HepG2 (cell line): ENCODE measurements at regions not wholly inside any gene's neighbourhood (a gene's known extent, or its start where the extent isn't known, plus 50 kb on each side); places are given as distances from the start of the nearest gene placed in this dataset.

Source experiments
- HMG20A ChIP-seq: IDR thresholded peaks from 2 replicates; pipeline ENCODE4 v1.6.1; 2016; ENCODE audit warnings: borderline replicate concordance
- HNF4A ChIP-seq: sonication (generic); formaldehyde crosslinking; IDR thresholded peaks from 2 replicates; pipeline ENCODE4 v1.4.0; 2020; ENCODE audit warnings: missing genetic modification reagents
- KDM4B ChIP-seq: sonication (generic); formaldehyde crosslinking; IDR thresholded peaks from 2 replicates; pipeline ENCODE4 v1.4.0; 2020; ENCODE audit warnings: missing genetic modification reagents
- KLF9 ChIP-seq: IDR thresholded peaks from 2 replicates; pipeline ENCODE4 v1.6.1; 2016; ENCODE audit warnings: low read depth
- MXI1 ChIP-seq: IDR thresholded peaks from 3 replicates; pipeline ENCODE4 v1.6.1; 2012; ENCODE audit warnings: low read depth, low read length, inconsistent platforms, borderline replicate concordance
- NFIC ChIP-seq: IDR thresholded peaks from 2 replicates; pipeline ENCODE4 v1.6.1; 2012; ENCODE audit warnings: mild to moderate bottlenecking, low read length, inconsistent platforms
- NRL ChIP-seq: sonication (generic); formaldehyde crosslinking; IDR thresholded peaks from 2 replicates; pipeline ENCODE4 v1.5.0; 2020; ENCODE audit warnings: missing genetic modification reagents, mild to moderate bottlenecking, moderate library complexity, borderline replicate concordance
- SOX13 ChIP-seq, 3 experiments: fragments of 450-650 bp in 1 of 3; sonication (generic) in 1 of 3; formaldehyde crosslinking in 1 of 3; IDR thresholded peaks in 2 of 3; conservative IDR thresholded peaks in 1 of 3; 2 replicates each; pipeline versions ENCODE4 v1.5.0 to v1.6.1; 2016 to 2020; ENCODE audit warnings: antibody characterized with exemption in 1 of 3, mild to moderate bottlenecking in 1 of 3, missing compliant biosample characterization in 1 of 3, missing genetic modification reagents in 1 of 3, moderate library complexity in 1 of 3
- ZNF232 ChIP-seq: sonication (generic); formaldehyde crosslinking; IDR thresholded peaks from 2 replicates; pipeline ENCODE4 v1.4.0; 2020; ENCODE audit warnings: missing genetic modification reagents, borderline replicate concordance
- ZNF333 ChIP-seq: sonication (generic); formaldehyde crosslinking; IDR thresholded peaks from 2 replicates; pipeline ENCODE4 v1.4.0; 2020; ENCODE audit warnings: mild to moderate bottlenecking, missing genetic modification reagents, borderline replicate concordance
- ZNF563 ChIP-seq: sonication (generic); formaldehyde crosslinking; IDR thresholded peaks from 2 replicates; pipeline ENCODE4 v1.8.0; 2022; ENCODE audit warnings: mild to moderate bottlenecking, moderate library complexity, missing genetic modification reagents
- TF ChIP-seq, protein P1 (sequence below): sonication (generic); formaldehyde crosslinking; IDR thresholded peaks from 2 replicates; pipeline ENCODE4 v1.4.0; 2020; ENCODE audit warnings: missing genetic modification reagents
- TF ChIP-seq, protein P2 (sequence below), 2 experiments: IDR thresholded peaks; 2 replicates each; pipeline ENCODE4 v1.6.1; 2011 to 2012; ENCODE audit warnings: low read length in 2 of 2, borderline replicate concordance in 1 of 2, low read depth in 1 of 2, mild to moderate bottlenecking in 1 of 2, moderate library complexity in 1 of 2
- TF ChIP-seq, protein P3 (sequence below): sonication (generic); formaldehyde crosslinking; IDR thresholded peaks from 2 replicates; pipeline ENCODE4 v1.5.0; 2020; ENCODE audit warnings: missing genetic modification reagents
- TF ChIP-seq, protein P4 (sequence below): IDR thresholded peaks from 2 replicates; pipeline ENCODE4 v1.4.0; 2020; ENCODE audit warnings: mild to moderate bottlenecking, missing genetic modification reagents
- TF ChIP-seq, protein P5 (sequence below): sonication (generic); formaldehyde crosslinking; IDR thresholded peaks from 2 replicates; pipeline ENCODE4 v1.4.0; 2020; ENCODE audit warnings: mild to moderate bottlenecking, missing genetic modification reagents

DNA sequence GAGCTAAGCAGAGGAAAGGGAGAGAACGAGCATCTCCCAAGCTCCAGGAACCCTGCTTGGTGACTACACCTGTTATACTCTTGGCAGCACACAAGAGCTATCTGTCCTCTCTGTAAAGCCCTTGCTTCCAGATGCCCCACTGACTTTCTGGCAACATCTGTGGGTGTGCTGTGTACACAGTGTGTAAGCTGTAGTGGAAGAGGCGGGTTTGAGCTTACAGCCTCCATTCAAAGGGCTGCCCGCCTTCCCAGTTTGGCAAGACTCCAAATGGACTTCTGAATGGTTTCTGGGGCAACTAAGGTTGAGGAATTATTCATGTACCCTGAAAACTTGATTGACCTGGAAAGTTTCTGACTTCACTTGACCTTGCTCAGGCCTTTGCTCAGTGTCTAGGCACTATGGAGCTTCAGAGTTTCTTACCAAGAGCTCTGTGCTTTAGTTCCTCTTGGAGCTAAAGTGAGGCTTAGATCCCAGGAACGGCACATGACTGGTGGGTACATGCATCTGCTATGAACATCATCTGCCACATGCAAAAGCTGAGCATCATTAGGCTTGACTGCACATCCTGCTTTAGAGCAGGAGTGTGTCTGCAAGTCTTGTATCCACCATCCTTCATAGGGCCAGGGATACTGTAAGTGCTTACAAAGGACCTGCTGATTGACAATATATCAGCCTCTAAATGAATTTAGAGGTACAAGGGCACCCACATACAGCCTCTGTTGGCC lies 290.9 kb upstream of the SIX2 start (continued):
- TF ChIP-seq KDM4B (CRISPR knock-in tag) (0 out of 2 replicates have a peak, but pooled peaks have one; percentile 24), ZNF232 (CRISPR knock-in tag) (no peak), NFIC (peak; percentile 56; the same call in 1 of the 2 replicates), KLF9 (CRISPR knock-in tag) (no peak), NRL (CRISPR knock-in tag) (no peak), MXI1 (no peak), HNF4A (CRISPR knock-in tag) (peak; percentile 40; the same call in 1 of the 2 replicates), ZNF333 (CRISPR knock-in tag) (no peak), HMG20A (CRISPR knock-in tag) (peak; percentile 52; the same call in 1 of the 2 replicates), SOX13 (IDR thresholded peaks at IDR 0.05) (no peak), SOX13 (CRISPR knock-in tag; conservative IDR thresholded peaks at IDR 0.05 in 1 of 2, IDR thresholded peaks at IDR 0.05 in 1 of 2) (peak in 1 of 2 experiments; percentile 38; a peak in 1 of 4 replicates), ZNF563 (no peak)
- TF ChIP-seq, protein P1, sequence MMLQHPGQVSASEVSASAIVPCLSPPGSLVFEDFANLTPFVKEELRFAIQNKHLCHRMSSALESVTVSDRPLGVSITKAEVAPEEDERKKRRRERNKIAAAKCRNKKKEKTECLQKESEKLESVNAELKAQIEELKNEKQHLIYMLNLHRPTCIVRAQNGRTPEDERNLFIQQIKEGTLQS (CRISPR knock-in tag), result no peak
- TF ChIP-seq, protein P2, sequence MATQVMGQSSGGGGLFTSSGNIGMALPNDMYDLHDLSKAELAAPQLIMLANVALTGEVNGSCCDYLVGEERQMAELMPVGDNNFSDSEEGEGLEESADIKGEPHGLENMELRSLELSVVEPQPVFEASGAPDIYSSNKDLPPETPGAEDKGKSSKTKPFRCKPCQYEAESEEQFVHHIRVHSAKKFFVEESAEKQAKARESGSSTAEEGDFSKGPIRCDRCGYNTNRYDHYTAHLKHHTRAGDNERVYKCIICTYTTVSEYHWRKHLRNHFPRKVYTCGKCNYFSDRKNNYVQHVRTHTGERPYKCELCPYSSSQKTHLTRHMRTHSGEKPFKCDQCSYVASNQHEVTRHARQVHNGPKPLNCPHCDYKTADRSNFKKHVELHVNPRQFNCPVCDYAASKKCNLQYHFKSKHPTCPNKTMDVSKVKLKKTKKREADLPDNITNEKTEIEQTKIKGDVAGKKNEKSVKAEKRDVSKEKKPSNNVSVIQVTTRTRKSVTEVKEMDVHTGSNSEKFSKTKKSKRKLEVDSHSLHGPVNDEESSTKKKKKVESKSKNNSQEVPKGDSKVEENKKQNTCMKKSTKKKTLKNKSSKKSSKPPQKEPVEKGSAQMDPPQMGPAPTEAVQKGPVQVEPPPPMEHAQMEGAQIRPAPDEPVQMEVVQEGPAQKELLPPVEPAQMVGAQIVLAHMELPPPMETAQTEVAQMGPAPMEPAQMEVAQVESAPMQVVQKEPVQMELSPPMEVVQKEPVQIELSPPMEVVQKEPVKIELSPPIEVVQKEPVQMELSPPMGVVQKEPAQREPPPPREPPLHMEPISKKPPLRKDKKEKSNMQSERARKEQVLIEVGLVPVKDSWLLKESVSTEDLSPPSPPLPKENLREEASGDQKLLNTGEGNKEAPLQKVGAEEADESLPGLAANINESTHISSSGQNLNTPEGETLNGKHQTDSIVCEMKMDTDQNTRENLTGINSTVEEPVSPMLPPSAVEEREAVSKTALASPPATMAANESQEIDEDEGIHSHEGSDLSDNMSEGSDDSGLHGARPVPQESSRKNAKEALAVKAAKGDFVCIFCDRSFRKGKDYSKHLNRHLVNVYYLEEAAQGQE (IDR thresholded peaks at IDR 0.05; ENCODE audit: borderline replicate concordance in 1 of 2, low read depth in 1 of 2, low read length in 2 of 2), result no peak
- TF ChIP-seq, protein P3, sequence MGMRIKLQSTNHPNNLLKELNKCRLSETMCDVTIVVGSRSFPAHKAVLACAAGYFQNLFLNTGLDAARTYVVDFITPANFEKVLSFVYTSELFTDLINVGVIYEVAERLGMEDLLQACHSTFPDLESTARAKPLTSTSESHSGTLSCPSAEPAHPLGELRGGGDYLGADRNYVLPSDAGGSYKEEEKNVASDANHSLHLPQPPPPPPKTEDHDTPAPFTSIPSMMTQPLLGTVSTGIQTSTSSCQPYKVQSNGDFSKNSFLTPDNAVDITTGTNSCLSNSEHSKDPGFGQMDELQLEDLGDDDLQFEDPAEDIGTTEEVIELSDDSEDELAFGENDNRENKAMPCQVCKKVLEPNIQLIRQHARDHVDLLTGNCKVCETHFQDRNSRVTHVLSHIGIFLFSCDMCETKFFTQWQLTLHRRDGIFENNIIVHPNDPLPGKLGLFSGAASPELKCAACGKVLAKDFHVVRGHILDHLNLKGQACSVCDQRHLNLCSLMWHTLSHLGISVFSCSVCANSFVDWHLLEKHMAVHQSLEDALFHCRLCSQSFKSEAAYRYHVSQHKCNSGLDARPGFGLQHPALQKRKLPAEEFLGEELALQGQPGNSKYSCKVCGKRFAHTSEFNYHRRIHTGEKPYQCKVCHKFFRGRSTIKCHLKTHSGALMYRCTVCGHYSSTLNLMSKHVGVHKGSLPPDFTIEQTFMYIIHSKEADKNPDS, result no peak
- TF ChIP-seq, protein P4, sequence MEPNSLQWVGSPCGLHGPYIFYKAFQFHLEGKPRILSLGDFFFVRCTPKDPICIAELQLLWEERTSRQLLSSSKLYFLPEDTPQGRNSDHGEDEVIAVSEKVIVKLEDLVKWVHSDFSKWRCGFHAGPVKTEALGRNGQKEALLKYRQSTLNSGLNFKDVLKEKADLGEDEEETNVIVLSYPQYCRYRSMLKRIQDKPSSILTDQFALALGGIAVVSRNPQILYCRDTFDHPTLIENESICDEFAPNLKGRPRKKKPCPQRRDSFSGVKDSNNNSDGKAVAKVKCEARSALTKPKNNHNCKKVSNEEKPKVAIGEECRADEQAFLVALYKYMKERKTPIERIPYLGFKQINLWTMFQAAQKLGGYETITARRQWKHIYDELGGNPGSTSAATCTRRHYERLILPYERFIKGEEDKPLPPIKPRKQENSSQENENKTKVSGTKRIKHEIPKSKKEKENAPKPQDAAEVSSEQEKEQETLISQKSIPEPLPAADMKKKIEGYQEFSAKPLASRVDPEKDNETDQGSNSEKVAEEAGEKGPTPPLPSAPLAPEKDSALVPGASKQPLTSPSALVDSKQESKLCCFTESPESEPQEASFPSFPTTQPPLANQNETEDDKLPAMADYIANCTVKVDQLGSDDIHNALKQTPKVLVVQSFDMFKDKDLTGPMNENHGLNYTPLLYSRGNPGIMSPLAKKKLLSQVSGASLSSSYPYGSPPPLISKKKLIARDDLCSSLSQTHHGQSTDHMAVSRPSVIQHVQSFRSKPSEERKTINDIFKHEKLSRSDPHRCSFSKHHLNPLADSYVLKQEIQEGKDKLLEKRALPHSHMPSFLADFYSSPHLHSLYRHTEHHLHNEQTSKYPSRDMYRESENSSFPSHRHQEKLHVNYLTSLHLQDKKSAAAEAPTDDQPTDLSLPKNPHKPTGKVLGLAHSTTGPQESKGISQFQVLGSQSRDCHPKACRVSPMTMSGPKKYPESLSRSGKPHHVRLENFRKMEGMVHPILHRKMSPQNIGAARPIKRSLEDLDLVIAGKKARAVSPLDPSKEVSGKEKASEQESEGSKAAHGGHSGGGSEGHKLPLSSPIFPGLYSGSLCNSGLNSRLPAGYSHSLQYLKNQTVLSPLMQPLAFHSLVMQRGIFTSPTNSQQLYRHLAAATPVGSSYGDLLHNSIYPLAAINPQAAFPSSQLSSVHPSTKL (CRISPR knock-in tag), result peak; percentile 64
- TF ChIP-seq, protein P5, sequence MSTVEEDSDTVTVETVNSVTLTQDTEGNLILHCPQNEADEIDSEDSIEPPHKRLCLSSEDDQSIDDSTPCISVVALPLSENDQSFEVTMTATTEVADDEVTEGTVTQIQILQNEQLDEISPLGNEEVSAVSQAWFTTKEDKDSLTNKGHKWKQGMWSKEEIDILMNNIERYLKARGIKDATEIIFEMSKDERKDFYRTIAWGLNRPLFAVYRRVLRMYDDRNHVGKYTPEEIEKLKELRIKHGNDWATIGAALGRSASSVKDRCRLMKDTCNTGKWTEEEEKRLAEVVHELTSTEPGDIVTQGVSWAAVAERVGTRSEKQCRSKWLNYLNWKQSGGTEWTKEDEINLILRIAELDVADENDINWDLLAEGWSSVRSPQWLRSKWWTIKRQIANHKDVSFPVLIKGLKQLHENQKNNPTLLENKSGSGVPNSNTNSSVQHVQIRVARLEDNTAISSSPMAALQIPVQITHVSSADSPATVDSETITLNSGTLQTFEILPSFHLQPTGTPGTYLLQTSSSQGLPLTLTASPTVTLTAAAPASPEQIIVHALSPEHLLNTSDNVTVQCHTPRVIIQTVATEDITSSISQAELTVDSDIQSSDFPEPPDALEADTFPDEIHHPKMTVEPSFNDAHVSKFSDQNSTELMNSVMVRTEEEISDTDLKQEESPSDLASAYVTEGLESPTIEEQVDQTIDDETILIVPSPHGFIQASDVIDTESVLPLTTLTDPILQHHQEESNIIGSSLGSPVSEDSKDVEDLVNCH (CRISPR knock-in tag), result no peak
